ENCODE measurements at regions not wholly inside any gene's neighbourhood (a gene's known extent, or its start where the extent isn't known, plus 50 kb on each side); places are given as distances from the start of the nearest gene placed in this dataset.

- WGBS (ENCODE audit: extremely low coverage, insufficient read length, low lambda C conversion rate) = no CpG with 5 or more reads among the region's 8 CpGs
- Histone ChIP-seq H3K4ac (ENCODE audit: low read depth, low read length) (no peak overlapping the region), H4K8ac (replicated peaks; ENCODE audit: insufficient read length, low read depth, low read length) (no peak overlapping the region), H2BK5ac (ENCODE audit: insufficient read length, low read length) (no peak overlapping the region), H4K91ac (ENCODE audit: insufficient read length, low read depth, low read length) (no peak overlapping the region), H2AFZ (ENCODE audit: low read length) (no peak overlapping the region), H3K18ac (ENCODE audit: insufficient read length, low read depth, low read length) (no peak overlapping the region), H3K4me2 (ENCODE audit: insufficient read depth, insufficient read length, low read length) (no peak overlapping the region), H2BK15ac (ENCODE audit: low read depth, low read length) (no peak overlapping the region), H3K56ac (ENCODE audit: insufficient read length, low read depth, low read length) (no peak overlapping the region), H3K23me2 (ENCODE audit: insufficient read length, low read depth, low read length, poor library complexity, severe bottlenecking) (no peaks in the 10 kb centered on the region), H2BK120ac (ENCODE audit: low read depth, low read length, poor library complexity, severe bottlenecking) (no peak overlapping the region), H3K14ac (ENCODE audit: insufficient read depth, low read length) (no peak overlapping the region), H4K5ac (ENCODE audit: insufficient read length, low read depth, low read length) (no peak overlapping the region), H3K79me1 (ENCODE audit: insufficient read depth, low read depth, low read length, poor library complexity, severe bottlenecking) (no peaks in the 10 kb centered on the region), H3K9ac (ENCODE audit: extremely low read depth, insufficient read length, low read length) (no peak overlapping the region), H3K27ac (ENCODE audit: insufficient read length, low read depth, low read length) (no peak overlapping the region), H3K23ac (ENCODE audit: insufficient read length, low read depth, low read length) (no peak overlapping the region), H3K9me3 (ENCODE audit: control insufficient read depth, low read depth, low read length) (no peaks in the 10 kb centered on the region), H4K20me1 (ENCODE audit: control insufficient read depth, insufficient read depth, insufficient read length) (no peaks in the 10 kb centered on the region), H3K79me2 (ENCODE audit: insufficient read depth, low read length) (no peaks in the 10 kb centered on the region), H3T11ph (ENCODE audit: low read length) (no peak overlapping the region), H3K4me1 (ENCODE audit: insufficient read depth, low read length) (peaks cover 3% of the 10 kb centered on the region; the same call in 1 of the 2 replicates), H2AK5ac (ENCODE audit: insufficient read length, low read length) (no peak overlapping the region), H3K27me3 (ENCODE audit: insufficient read depth, low read length) (no peaks in the 10 kb centered on the region), H2BK12ac (ENCODE audit: insufficient read length, low read depth, low read length) (no peak overlapping the region), H2BK20ac (ENCODE audit: low read depth, low read length, poor library complexity, severe bottlenecking) (no peak overlapping the region)
- no peaks in the 10 kb centered on the region; a peak in 1 of 7 replicates for H3K36me3 Mint-ChIP-seq (ENCODE audit: insufficient read depth in 1 of 3, low read depth in 3 of 3)
- DNase-seq = no peak
- no peak overlapping the region for H3K27ac Mint-ChIP-seq
- no peak for TF ChIP-seq CTCF (conservative IDR thresholded peaks at IDR 0.05)
- no peaks in the 10 kb centered on the region; a peak in 1 of 5 replicates for H3K9me3 Mint-ChIP-seq
- H3K27me3 Mint-ChIP-seq (ENCODE audit: low read depth) = peaks cover 13% of the 10 kb centered on the region
- no peak overlapping the region for H3K4me3 Mint-ChIP-seq
- peaks cover 5 to 39% of the 10 kb centered on the region in 2 experiments for H3K4me1 Mint-ChIP-seq
Observed at GRCh38 chr9:121563425-121563824, 63.8 kb upstream of the GGTA1 start.
